ENCODE measurements at regions not wholly inside any gene's neighbourhood (a gene's known extent, or its start where the extent isn't known, plus 50 kb on each side); places are given as distances from the start of the nearest gene placed in this dataset.

GRCh38 chr17:63317166-63317840 is 128.8 kb downstream of the CYB561 start:
- no peak overlapping the region for H3K4me3 Mint-ChIP-seq (ENCODE audit: unreplicated experiment)
- H3K9me3 Mint-ChIP-seq (ENCODE audit: unreplicated experiment), result no peaks in the 10 kb centered on the region
- no peak for DNase-seq
- H3K36me3 Mint-ChIP-seq (ENCODE audit: unreplicated experiment), result peaks cover 4% of the 10 kb centered on the region
- no peaks in the 10 kb centered on the region for H3K4me1 Mint-ChIP-seq (ENCODE audit: low read depth, unreplicated experiment)
- H3K27ac Mint-ChIP-seq (ENCODE audit: unreplicated experiment), result no peak overlapping the region
- no peaks in the 10 kb centered on the region for H3K27me3 Mint-ChIP-seq (ENCODE audit: unreplicated experiment)
- TF ChIP-seq CTCF (IDR thresholded peaks at IDR 0.05; ENCODE audit: partially characterized antibody, unreplicated experiment), result no peak

- no peak for DNase-seq
- Mint-ChIP-seq H3K4me3 (ENCODE audit: unreplicated experiment) (no peak overlapping the region), H3K36me3 (ENCODE audit: unreplicated experiment) (peaks cover 4% of the 10 kb centered on the region), H3K27ac (ENCODE audit: unreplicated experiment) (no peak overlapping the region), H3K27me3 (ENCODE audit: unreplicated experiment) (peaks cover 1% of the 10 kb centered on the region), H3K9me3 (ENCODE audit: unreplicated experiment) (peaks cover 2% of the 10 kb centered on the region), H3K4me1 (ENCODE audit: low read depth, unreplicated experiment) (no peaks in the 10 kb centered on the region)
- TF ChIP-seq CTCF (IDR thresholded peaks at IDR 0.05; ENCODE audit: partially characterized antibody, unreplicated experiment), result no peak
Observed at GRCh38 chr17:63325808-63326207, 120.3 kb downstream of the CYB561 start.

GRCh38 chr17:63329876-63330275 is 116.2 kb downstream of the CYB561 start:
- Mint-ChIP-seq H3K4me1 (ENCODE audit: low read depth, unreplicated experiment) (no peaks in the 10 kb centered on the region), H3K4me3 (ENCODE audit: unreplicated experiment) (no peak overlapping the region), H3K36me3 (ENCODE audit: unreplicated experiment) (peaks cover 4% of the 10 kb centered on the region), H3K9me3 (ENCODE audit: unreplicated experiment) (peaks cover 4% of the 10 kb centered on the region), H3K27ac (ENCODE audit: unreplicated experiment) (no peak overlapping the region), H3K27me3 (ENCODE audit: unreplicated experiment) (peaks cover 1% of the 10 kb centered on the region)
- DNase-seq, result no peak
- no peak for TF ChIP-seq CTCF (IDR thresholded peaks at IDR 0.05; ENCODE audit: partially characterized antibody, unreplicated experiment)

- peaks cover 4% of the 10 kb centered on the region for H3K36me3 Mint-ChIP-seq (ENCODE audit: unreplicated experiment)
- H3K27ac Mint-ChIP-seq (ENCODE audit: unreplicated experiment), result no peak overlapping the region
- no peak for TF ChIP-seq CTCF (IDR thresholded peaks at IDR 0.05; ENCODE audit: partially characterized antibody, unreplicated experiment)
- no peak for DNase-seq
- H3K4me1 Mint-ChIP-seq (ENCODE audit: low read depth, unreplicated experiment), result no peaks in the 10 kb centered on the region
- no peak overlapping the region for H3K4me3 Mint-ChIP-seq (ENCODE audit: unreplicated experiment)
- H3K9me3 Mint-ChIP-seq (ENCODE audit: unreplicated experiment), result peaks cover 4% of the 10 kb centered on the region
- H3K27me3 Mint-ChIP-seq (ENCODE audit: unreplicated experiment), result peaks cover 1% of the 10 kb centered on the region
Observed at GRCh38 chr17:63331301-63332061, 114.6 kb downstream of the CYB561 start.

GRCh38 chr17:63332286-63332685 is 113.8 kb downstream of the CYB561 start:
- H3K27ac Mint-ChIP-seq (ENCODE audit: unreplicated experiment), result no peak overlapping the region
- no peak for TF ChIP-seq CTCF (IDR thresholded peaks at IDR 0.05; ENCODE audit: partially characterized antibody, unreplicated experiment)
- DNase-seq, result no peak
- H3K27me3 Mint-ChIP-seq (ENCODE audit: unreplicated experiment), result no peaks in the 10 kb centered on the region
- H3K9me3 Mint-ChIP-seq (ENCODE audit: unreplicated experiment), result peaks cover 2% of the 10 kb centered on the region
- H3K4me3 Mint-ChIP-seq (ENCODE audit: unreplicated experiment), result no peak overlapping the region
- H3K4me1 Mint-ChIP-seq (ENCODE audit: low read depth, unreplicated experiment), result no peaks in the 10 kb centered on the region
- H3K36me3 Mint-ChIP-seq (ENCODE audit: unreplicated experiment), result no peaks in the 10 kb centered on the region

Measured in glutamatergic neuron (in vitro differentiated cells).